Loucy (cell line): ENCODE measurements at regions not wholly inside any gene's neighbourhood (a gene's known extent, or its start where the extent isn't known, plus 50 kb on each side); places are given as distances from the start of the nearest gene placed in this dataset.

Experiments used
- H2AFZ ChIP-seq: fragments of 200-600 bp; sonication (generic); 2 replicates; pipeline ENCODE4 v1.6.0; 2016; ENCODE audit warnings: antibody characterized with exemption, mild to moderate bottlenecking, low read length, moderate library complexity
- H3F3A ChIP-seq: fragments of 200-600 bp; 2 replicates; pipeline ENCODE4 v1.6.0; 2016; ENCODE audit warnings: antibody characterized with exemption, low read depth, mild to moderate bottlenecking
- H3K27me3 ChIP-seq: fragments of 200-600 bp; sonication (generic); 2 replicates; pipeline ENCODE4 v1.6.1; 2014; ENCODE audit warnings: low read length, mild to moderate bottlenecking; ENCODE audit not compliant: insufficient read depth, poor library complexity, severe bottlenecking
- H3K36me3 ChIP-seq: fragments of 200-600 bp; sonication (generic); 2 replicates; pipeline ENCODE4 v1.6.1; 2016; ENCODE audit warnings: low read length; ENCODE audit not compliant: insufficient read depth
- H3K4me1 ChIP-seq: fragments of 200-600 bp; sonication (generic); 2 replicates; pipeline ENCODE4 v1.5.1; 2014; ENCODE audit warnings: low read length, mild to moderate bottlenecking; ENCODE audit not compliant: insufficient read depth, poor library complexity, severe bottlenecking
- H3K4me2 ChIP-seq: fragments of 200-600 bp; sonication (generic); 2 replicates; pipeline ENCODE4 v1.6.0; 2014; ENCODE audit warnings: antibody characterized with exemption, low read length, low read depth, mild to moderate bottlenecking; ENCODE audit not compliant: poor library complexity, severe bottlenecking
- H3K4me3 ChIP-seq: fragments of 200-600 bp; sonication (generic); 2 replicates; pipeline ENCODE4 v1.5.1; 2014; ENCODE audit warnings: low read length, mild to moderate bottlenecking, mixed read lengths; ENCODE audit not compliant: poor library complexity, severe bottlenecking
- H3K79me2 ChIP-seq: fragments of 200-600 bp; sonication (generic); 2 replicates; pipeline ENCODE4 v1.6.1; 2014; ENCODE audit warnings: low read length; ENCODE audit not compliant: insufficient read depth
- H3K9ac ChIP-seq: fragments of 200-600 bp; sonication (generic); 2 replicates; pipeline ENCODE4 v1.6.0; 2014; ENCODE audit warnings: mild to moderate bottlenecking, low read depth, low read length, moderate library complexity; ENCODE audit not compliant: poor library complexity, severe bottlenecking
- H3K9me2 ChIP-seq: fragments of 200-600 bp; sonication (generic); replicated peaks from 2 replicates; pipeline ENCODE4 v1.6.1; 2016; ENCODE audit warnings: low read depth, low read length, mixed read lengths
- H3K9me3 ChIP-seq: fragments of 200-600 bp; sonication (generic); 2 replicates; pipeline ENCODE4 v1.6.1; 2014; ENCODE audit warnings: mild to moderate bottlenecking, antibody characterized with exemption, low read length, low read depth; ENCODE audit not compliant: insufficient read depth
- H4K20me1 ChIP-seq: fragments of 200-600 bp; sonication (generic); 2 replicates; pipeline ENCODE4 v1.6.0; 2014; ENCODE audit warnings: antibody characterized with exemption, low read length, mild to moderate bottlenecking; ENCODE audit not compliant: insufficient read depth, poor library complexity, severe bottlenecking
- CTCF ChIP-seq: fragments of 200-600 bp; sonication (generic); conservative IDR thresholded peaks from 2 replicates; pipeline ENCODE4 v1.5.1; 2014; ENCODE audit warnings: mild to moderate bottlenecking, antibody characterized with exemption, low read length
- EZH2phosphoT487 ChIP-seq: fragments of 200-600 bp; IDR thresholded peaks from 2 replicates; pipeline ENCODE4 v1.6.1; 2018; ENCODE audit warnings: antibody characterized with exemption, mild to moderate bottlenecking, moderate library complexity, borderline replicate concordance

- Histone ChIP-seq H3K4me1 (no peaks in the 10 kb centered on the region), H3K36me3 (no peaks in the 10 kb centered on the region), H3F3A (no peaks in the 10 kb centered on the region), H3K9ac (no peak overlapping the region), H2AFZ (no peak overlapping the region), H3K27me3 (no peaks in the 10 kb centered on the region), H3K79me2 (no peaks in the 10 kb centered on the region), H4K20me1 (no peaks in the 10 kb centered on the region), H3K4me3 (no peak overlapping the region), H3K9me3 (no peaks in the 10 kb centered on the region), H3K4me2 (no peak overlapping the region), H3K9me2 (no peaks in the 10 kb centered on the region)
- TF ChIP-seq EZH2phosphoT487 (no peak), CTCF (no peak)
Observed at GRCh38 chr6:93829009-93829408, 409.6 kb upstream of the EPHA7 start.

DNA sequence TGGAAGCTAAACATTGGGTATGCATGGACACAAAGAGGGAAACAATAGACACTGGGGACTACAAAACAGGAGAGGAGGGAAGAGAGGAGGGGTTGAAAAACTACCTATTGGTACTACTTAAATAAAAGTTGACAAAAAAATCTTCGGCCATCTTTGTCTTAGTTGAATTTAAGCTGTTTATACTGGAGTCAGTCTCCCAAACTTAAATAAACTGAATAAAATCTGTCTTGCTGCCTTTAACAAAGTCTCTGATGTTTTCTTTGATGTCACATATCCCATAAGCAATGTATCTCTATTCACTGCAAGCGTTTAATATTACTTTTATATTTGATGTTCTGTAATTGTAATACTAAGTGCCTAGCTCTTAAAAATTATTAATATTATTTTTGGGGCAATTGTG lies 409.2 kb upstream of the EPHA7 start:
- no peak overlapping the region for H3K9ac ChIP-seq
- H3K4me3 ChIP-seq: no peak overlapping the region
- H3K9me3 ChIP-seq: no peaks in the 10 kb centered on the region
- TF ChIP-seq CTCF: no peak
- no peaks in the 10 kb centered on the region for H3K36me3 ChIP-seq
- no peaks in the 10 kb centered on the region for H3K4me1 ChIP-seq
- H2AFZ ChIP-seq: no peak overlapping the region
- no peaks in the 10 kb centered on the region for H3K79me2 ChIP-seq
- H3F3A ChIP-seq: no peaks in the 10 kb centered on the region
- H3K9me2 ChIP-seq: no peaks in the 10 kb centered on the region
- H4K20me1 ChIP-seq: no peaks in the 10 kb centered on the region
- H3K27me3 ChIP-seq: no peaks in the 10 kb centered on the region
- H3K4me2 ChIP-seq: no peak overlapping the region

DNA sequence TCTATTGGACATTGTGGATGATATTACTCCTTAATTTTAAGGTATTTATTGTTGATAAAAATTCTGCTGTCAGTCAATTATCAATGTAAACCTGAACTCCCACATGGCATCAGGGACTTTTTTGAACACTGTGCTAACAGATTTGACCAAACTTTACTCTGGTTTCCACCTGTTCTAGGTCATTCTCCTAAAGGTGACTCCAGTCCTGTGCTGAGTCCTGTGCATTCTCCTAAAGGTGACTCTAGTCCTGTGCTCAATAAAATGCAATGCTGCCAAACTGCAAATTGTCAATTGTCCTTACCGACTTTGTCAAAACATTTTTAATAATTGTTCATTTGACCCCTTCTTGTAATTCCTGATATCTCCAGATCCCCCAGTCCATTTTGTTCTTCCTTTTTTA lies 408.4 kb upstream of the EPHA7 start:
- H3K4me2 ChIP-seq: no peak overlapping the region
- H3F3A ChIP-seq: no peaks in the 10 kb centered on the region
- no peaks in the 10 kb centered on the region for H3K79me2 ChIP-seq
- H3K27me3 ChIP-seq: no peaks in the 10 kb centered on the region
- TF ChIP-seq EZH2phosphoT487 (no peak), CTCF (no peak)
- H2AFZ ChIP-seq: no peak overlapping the region
- H3K9me2 ChIP-seq: no peaks in the 10 kb centered on the region
- H4K20me1 ChIP-seq: no peaks in the 10 kb centered on the region
- H3K9ac ChIP-seq: no peak overlapping the region
- no peaks in the 10 kb centered on the region for H3K9me3 ChIP-seq
- H3K4me1 ChIP-seq: no peaks in the 10 kb centered on the region
- H3K36me3 ChIP-seq: no peaks in the 10 kb centered on the region
- H3K4me3 ChIP-seq: no peak overlapping the region
